Nephron progenitor cell (in vitro differentiated cells): ENCODE measurements at regions not wholly inside any gene's neighbourhood (a gene's known extent, or its start where the extent isn't known, plus 50 kb on each side); places are given as distances from the start of the nearest gene placed in this dataset.

Source experiments
- DNase-seq: peaks from one replicate; pipeline ENCODE4 v3.0.0; 2021
- H3K27ac Mint-ChIP-seq: 2 replicates; pipeline ENCODE4 v1.8.0; 2021; ENCODE audit warnings: mild to moderate bottlenecking, moderate library complexity, mixed read lengths
- H3K27me3 Mint-ChIP-seq: 2 replicates; pipeline ENCODE4 v1.8.0; 2021; ENCODE audit warnings: mild to moderate bottlenecking, low read depth, mixed read lengths; ENCODE audit not compliant: poor library complexity
- H3K36me3 Mint-ChIP-seq: 2 replicates; pipeline ENCODE4 v1.8.0; 2021; ENCODE audit warnings: low read depth, mixed read lengths
- H3K4me1 Mint-ChIP-seq: 2 replicates; pipeline ENCODE4 v1.8.0; 2021; ENCODE audit warnings: mixed read lengths
- H3K4me3 Mint-ChIP-seq: 2 replicates; pipeline ENCODE4 v1.8.0; 2021; ENCODE audit warnings: mild to moderate bottlenecking, moderate library complexity, mixed read lengths
- H3K9me3 Mint-ChIP-seq: 2 replicates; pipeline ENCODE4 v1.8.0; 2021; ENCODE audit warnings: mild to moderate bottlenecking, moderate library complexity, mixed read lengths
- CTCF ChIP-seq: fragments of 200-600 bp; sonication (generic); IDR thresholded peaks from 2 replicates; pipeline ENCODE4 v1.5.0; 2021; ENCODE audit warnings: antibody characterized with exemption

- Mint-ChIP-seq H3K4me3 (no peak overlapping the region), H3K36me3 (peaks cover 5% of the 10 kb centered on the region), H3K4me1 (peaks cover 21% of the 10 kb centered on the region), H3K27me3 (peaks cover 4% of the 10 kb centered on the region), H3K27ac (no peak overlapping the region), H3K9me3 (peaks cover 29% of the 10 kb centered on the region)
- no peak for DNase-seq
- no peak for TF ChIP-seq CTCF
Measured at GRCh38 chr16:10232757-10233156, 50.5 kb upstream of the GRIN2A start.

- peaks cover 10% of the 10 kb centered on the region for H3K27me3 Mint-ChIP-seq
- H3K4me3 Mint-ChIP-seq, result no peak overlapping the region
- no peak overlapping the region for H3K27ac Mint-ChIP-seq
- DNase-seq, result no peak
- no peaks in the 10 kb centered on the region for H3K9me3 Mint-ChIP-seq
- H3K36me3 Mint-ChIP-seq, result no peaks in the 10 kb centered on the region
- no peak for TF ChIP-seq CTCF
- peaks cover 52% of the 10 kb centered on the region for H3K4me1 Mint-ChIP-seq
Measured at GRCh38 chr16:10239640-10240039, 57.4 kb upstream of the GRIN2A start.

DNA sequence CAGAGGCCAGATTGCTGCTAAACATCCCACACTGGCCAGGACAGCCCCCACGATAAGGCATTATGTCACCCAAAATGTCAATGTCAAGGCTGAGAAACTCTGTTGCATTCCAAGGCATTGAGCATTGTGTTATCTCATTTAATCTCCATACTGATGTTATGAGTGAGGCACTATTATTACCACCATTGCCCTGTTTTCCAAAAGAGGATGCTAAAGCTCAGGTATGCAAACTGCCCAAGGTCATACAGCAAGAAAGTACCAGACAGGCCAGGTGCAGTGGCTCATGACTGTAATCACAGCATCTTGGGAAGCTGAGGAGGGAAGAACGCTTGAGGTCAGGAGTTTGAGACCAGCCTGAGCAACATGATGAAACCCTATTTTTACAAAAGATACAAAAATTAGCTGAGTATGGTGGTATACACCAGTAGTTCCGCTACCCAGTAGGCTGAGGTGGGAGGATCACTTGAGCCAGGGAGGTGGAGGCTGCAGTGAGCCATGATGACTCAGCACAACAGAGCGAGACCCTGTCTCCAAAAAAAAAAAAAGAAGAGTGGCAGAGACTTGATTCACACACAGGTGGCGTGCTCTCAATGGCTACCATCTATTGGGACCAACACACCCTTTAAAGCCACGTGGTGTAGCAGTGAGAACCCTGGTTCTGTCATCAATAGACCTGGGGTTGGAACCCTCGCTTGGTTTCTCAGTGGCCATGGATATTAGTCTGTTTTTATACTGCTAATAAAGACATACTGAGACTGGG lies 58.8 kb upstream of the GRIN2A start:
- DNase-seq, result no peak
- Mint-ChIP-seq H3K27me3 (peaks cover 14% of the 10 kb centered on the region), H3K27ac (peak overlapping the region; percentile 55), H3K4me1 (peaks cover 61% of the 10 kb centered on the region), H3K36me3 (no peaks in the 10 kb centered on the region), H3K9me3 (no peaks in the 10 kb centered on the region), H3K4me3 (no peak overlapping the region)
- no peak for TF ChIP-seq CTCF

- H3K4me1 Mint-ChIP-seq, result peaks cover 61% of the 10 kb centered on the region
- peaks cover 15% of the 10 kb centered on the region for H3K27me3 Mint-ChIP-seq
- no peaks in the 10 kb centered on the region for H3K36me3 Mint-ChIP-seq
- no peak overlapping the region for H3K4me3 Mint-ChIP-seq
- peak; percentile 47 for DNase-seq
- H3K9me3 Mint-ChIP-seq, result no peaks in the 10 kb centered on the region
- no peak overlapping the region for H3K27ac Mint-ChIP-seq
- TF ChIP-seq CTCF, result no peak
Measured at GRCh38 chr16:10242097-10242496, 59.9 kb upstream of the GRIN2A start.

DNA sequence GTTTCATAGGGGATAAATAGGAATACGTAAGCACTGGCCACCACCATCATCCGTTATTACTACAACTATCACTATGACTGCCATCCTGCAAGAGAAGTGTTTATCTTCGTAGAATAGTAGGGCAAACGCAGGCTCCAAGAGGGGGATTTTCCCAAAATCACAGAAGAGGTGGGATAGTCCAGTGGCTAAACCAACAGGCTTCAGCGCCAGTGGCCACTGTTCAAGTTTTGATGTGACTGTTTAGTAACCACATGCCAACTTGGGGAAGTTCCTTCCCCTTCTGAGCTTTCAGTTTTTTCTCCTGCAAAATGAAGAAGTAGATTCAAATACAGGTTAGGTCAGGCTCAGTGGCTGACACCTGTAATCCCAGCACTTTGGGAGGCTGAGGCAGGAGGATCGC lies 60.7 kb upstream of the GRIN2A start:
- DNase-seq, result no peak
- peaks cover 15% of the 10 kb centered on the region for H3K27me3 Mint-ChIP-seq
- no peaks in the 10 kb centered on the region for H3K9me3 Mint-ChIP-seq

More for the DNA sequence above, 60.7 kb upstream of the GRIN2A start:
- Mint-ChIP-seq H3K4me1 (peaks cover 58% of the 10 kb centered on the region), H3K4me3 (no peak overlapping the region), H3K36me3 (no peaks in the 10 kb centered on the region), H3K27ac (no peak overlapping the region)
- no peak for TF ChIP-seq CTCF
